H1 (cell line): ENCODE measurements at regions not wholly inside any gene's neighbourhood (a gene's known extent, or its start where the extent isn't known, plus 50 kb on each side); places are given as distances from the start of the nearest gene placed in this dataset.

Experiments used
- CTCF ChIA-PET: fragments of 300-600 bp; sonication (Branson Sonifier 250); formaldehyde crosslinking; loops from one replicate; lab custom pipeline; 2021; ENCODE audit not compliant: partially characterized antibody; lab: Charles Lee
- POLR2A ChIA-PET: fragments of 300-600 bp; sonication (Branson Sonifier 250); formaldehyde crosslinking; loops from one replicate; lab custom pipeline; 2021; ENCODE audit warnings: inconsistent platforms; ENCODE audit not compliant: partially characterized antibody; lab: Charles Lee
- DNase-seq, 2 experiments: peaks; one replicate each; pipeline versions ENCODE4 v3.0.0 to v3.0.0-alpha.2; 2010 to 2022; ENCODE audit warnings: low spot score in 2 of 2, low read depth in 1 of 2, mixed read lengths in 1 of 2
- FAIRE-seq: peaks from 2 replicates; lab custom pipeline; 2011; peaks lifted over from hg19 to GRCh38; lab: Jason Lieb, UNC
- H2AFZ ChIP-seq: 2 replicates; pipeline ENCODE4 v1.8.1; 2012; ENCODE audit warnings: low read length, inconsistent platforms
- H2AK5ac ChIP-seq: 2 replicates; pipeline ENCODE4 v1.6.1; 2013; ENCODE audit warnings: low read depth, low read length
- H2BK120ac ChIP-seq: replicated peaks from 2 replicates; pipeline ENCODE3; 2013; ENCODE audit warnings: low read depth, low read length, inconsistent platforms
- H2BK12ac ChIP-seq: 2 replicates; pipeline ENCODE4 v1.6.1; 2013; ENCODE audit warnings: low read depth, low read length
- H2BK15ac ChIP-seq: 2 replicates; pipeline ENCODE4 v1.6.1; 2013; ENCODE audit warnings: low read length
- H2BK20ac ChIP-seq: 2 replicates; pipeline ENCODE4 v1.6.1; 2013; ENCODE audit warnings: low read length
- H2BK5ac ChIP-seq: 2 replicates; pipeline ENCODE4 v1.6.1; 2013; ENCODE audit warnings: low read depth, low read length
- H3K14ac ChIP-seq: 2 replicates; pipeline ENCODE4 v1.6.1; 2013; ENCODE audit warnings: inconsistent platforms; ENCODE audit not compliant: insufficient read length
- H3K18ac ChIP-seq: 2 replicates; pipeline ENCODE4 v1.6.1; 2013; ENCODE audit warnings: low read length; ENCODE audit errors: extremely low read depth
- H3K23ac ChIP-seq: 2 replicates; pipeline ENCODE4 v1.6.1; 2013; ENCODE audit warnings: inconsistent platforms; ENCODE audit not compliant: insufficient read length
- H3K23me2 ChIP-seq: 2 replicates; pipeline ENCODE4 v1.6.1; 2013; ENCODE audit warnings: low read depth, low read length
- H3K27ac ChIP-seq: 2 replicates; pipeline ENCODE4 v1.6.1; 2011; ENCODE audit warnings: low read depth, low read length, inconsistent platforms
- H3K27me3 ChIP-seq, 4 experiments: replicated peaks in 1 of 4; 1 replicate in 1 of 4; 2 replicates in 3 of 4; pipeline versions ENCODE4 v1.6.1 to v1.8.1; 2011 to 2013; ENCODE audit warnings: low read length in 3 of 4, mild to moderate bottlenecking in 3 of 4, inconsistent platforms in 2 of 4, mixed read lengths in 2 of 4, moderate library complexity in 1 of 4; ENCODE audit not compliant: control insufficient read depth in 3 of 4, insufficient read depth in 3 of 4; ENCODE audit errors: extremely low read depth in 1 of 4
- H3K36me3 ChIP-seq, 4 experiments: 2 replicates each; pipeline versions ENCODE4 v1.6.1 to v1.8.1; 2011 to 2013; ENCODE audit warnings: mild to moderate bottlenecking in 4 of 4, low read length in 3 of 4, moderate library complexity in 2 of 4, control low read depth in 1 of 4, inconsistent platforms in 1 of 4; ENCODE audit not compliant: insufficient read depth in 4 of 4, control insufficient read depth in 2 of 4
- H3K4ac ChIP-seq: replicated peaks from 2 replicates; pipeline ENCODE3; 2013; ENCODE audit warnings: low read length, low read depth, mixed read lengths, inconsistent platforms; ENCODE audit not compliant: insufficient read length
- H3K4me1 ChIP-seq, 4 experiments: replicated peaks in 1 of 4; 1 replicate in 1 of 4; 2 replicates in 3 of 4; pipeline versions ENCODE4 v1.6.1 to v1.8.1; 2011 to 2013; ENCODE audit warnings: low read length in 3 of 4, inconsistent platforms in 2 of 4, mixed read lengths in 1 of 4; ENCODE audit not compliant: insufficient read depth in 4 of 4, control insufficient read depth in 3 of 4
- H3K4me2 ChIP-seq, 2 experiments: 2 replicates each; pipeline versions ENCODE4 v1.6.1 to v1.8.1; 2011 to 2013; ENCODE audit warnings: low read depth in 2 of 2, low read length in 2 of 2, control low read depth in 1 of 2, inconsistent platforms in 1 of 2, mild to moderate bottlenecking in 1 of 2; ENCODE audit not compliant: insufficient read depth in 1 of 2
- H3K4me3 ChIP-seq, 4 experiments: fragments of 200-600, 300-600 bp in 1 of 4; sonication (generic), shearing (Covaris generic), sonication (Bioruptor Twin) in 1 of 4; 2 replicates each; pipeline versions ENCODE4 v1.5.1 to v1.8.1; 2011 to 2016; ENCODE audit warnings: low read length in 4 of 4, low read depth in 3 of 4, control low read depth in 2 of 4, inconsistent platforms in 2 of 4, mild to moderate bottlenecking in 2 of 4, mixed read lengths in 1 of 4, moderate library complexity in 1 of 4; ENCODE audit not compliant: insufficient read depth in 2 of 4; ENCODE audit errors: extremely low read depth in 1 of 4
- H3K56ac ChIP-seq: replicated peaks from 2 replicates; pipeline ENCODE3; 2013; ENCODE audit warnings: low read depth, mild to moderate bottlenecking, mixed read lengths, low read length, inconsistent platforms; ENCODE audit not compliant: insufficient read length
- H3K79me1 ChIP-seq: 2 replicates; pipeline ENCODE4 v1.6.1; 2013; ENCODE audit warnings: low read depth, low read length, control low read depth
- H3K79me2 ChIP-seq, 2 experiments: 2 replicates each; pipeline versions ENCODE4 v1.6.1 to v1.8.1; 2012 to 2013; ENCODE audit warnings: low read length in 2 of 2, mild to moderate bottlenecking in 2 of 2, inconsistent platforms in 1 of 2; ENCODE audit not compliant: insufficient read depth in 2 of 2, control insufficient read depth in 1 of 2
- H3K9ac ChIP-seq, 4 experiments: replicated peaks in 1 of 4; 1 replicate in 1 of 4; 2 replicates in 3 of 4; pipeline versions ENCODE4 v1.6.1 to v1.8.1; 2011 to 2013; ENCODE audit warnings: low read depth in 3 of 4, low read length in 3 of 4, control low read depth in 2 of 4, mild to moderate bottlenecking in 2 of 4, moderate library complexity in 2 of 4, inconsistent platforms in 1 of 4; ENCODE audit errors: extremely low read depth in 1 of 4
- H3K9me3 ChIP-seq, 2 experiments: 2 replicates each; pipeline versions ENCODE4 v1.6.1 to v1.8.1; 2012 to 2013; ENCODE audit warnings: mild to moderate bottlenecking in 2 of 2, moderate library complexity in 2 of 2, control low read depth in 1 of 2, inconsistent platforms in 1 of 2, low read depth in 1 of 2, low read length in 1 of 2, mixed read lengths in 1 of 2; ENCODE audit not compliant: insufficient read depth in 2 of 2
- H4K20me1 ChIP-seq, 2 experiments: replicated peaks in 1 of 2; 2 replicates each; pipeline versions ENCODE3 to v1.8.1; 2011 to 2013; ENCODE audit warnings: inconsistent platforms in 2 of 2, low read length in 2 of 2, mild to moderate bottlenecking in 1 of 2; ENCODE audit not compliant: insufficient read depth in 2 of 2, control insufficient read depth in 1 of 2
- H4K5ac ChIP-seq: 2 replicates; pipeline ENCODE4 v1.6.1; 2013; ENCODE audit warnings: low read length, low read depth, mixed read lengths, inconsistent platforms; ENCODE audit not compliant: insufficient read length
- H4K8ac ChIP-seq: 2 replicates; pipeline ENCODE4 v1.8.0; 2013; ENCODE audit warnings: mild to moderate bottlenecking, moderate library complexity, low read length, inconsistent platforms; ENCODE audit not compliant: insufficient read depth; ENCODE audit errors: extremely low read depth
- H4K91ac ChIP-seq: replicated peaks from 2 replicates; pipeline ENCODE3; 2013; ENCODE audit warnings: low read length, mixed read lengths, inconsistent platforms; ENCODE audit not compliant: insufficient read length
- ATF2 ChIP-seq: IDR thresholded peaks from 2 replicates; pipeline ENCODE4 v1.6.1; 2012; ENCODE audit warnings: low read length, inconsistent platforms
- SIRT6 ChIP-seq: IDR thresholded peaks from one replicate; pipeline ENCODE4 v1.7.1; 2012; ENCODE audit warnings: low read length, inconsistent platforms
- SP1 ChIP-seq: IDR thresholded peaks from 2 replicates; pipeline ENCODE4 v1.6.1; 2011; ENCODE audit warnings: low read depth, low read length
- WGBS, 2 experiments: shearing (Covaris generic) in 1 of 2; methylation state at CpG; one replicate each; pipeline versions ENCODE4 v1.1.6 to v1.1.7; 2013 to 2015; ENCODE audit warnings: low lambda C conversion rate in 2 of 2, mixed read lengths in 2 of 2, inconsistent platforms in 1 of 2, low coverage in 1 of 2, missing lambda C conversion rate in 1 of 2; ENCODE audit not compliant: insufficient replicate concordance in 2 of 2, insufficient coverage in 1 of 2, insufficient read length in 1 of 2; ENCODE audit errors: extremely low coverage in 1 of 2, missing lambda C conversion rate in 1 of 2; 5-methylcytosine and 5-hydroxymethylcytosine counted together

GRCh38 chr2:125867908-125868307 lies 788.0 kb upstream of the GYPC start:
- Histone ChIP-seq H3K4me3 (no peak overlapping the region), H3K4me1 (peaks cover 0 to 3% (median 0%) of the 10 kb centered on the region in 4 experiments; a peak in 1 of 7 replicates), H3K4ac (no peak overlapping the region), H3K23me2 (no peaks in the 10 kb centered on the region; the same call in 1 of the 2 replicates), H3K18ac (no peak overlapping the region), H3K79me2 (no peaks in the 10 kb centered on the region), H3K27ac (no peak overlapping the region), H3K36me3 (no peaks in the 10 kb centered on the region), H3K9me3 (peaks cover 0 to 5% of the 10 kb centered on the region in 2 experiments; a peak in 1 of 4 replicates), H3K9ac (no peak overlapping the region), H4K8ac (no peak overlapping the region), H3K27me3 (no peaks in the 10 kb centered on the region), H2BK12ac (no peak overlapping the region), H3K23ac (no peak overlapping the region), H3K14ac (no peak overlapping the region), H3K79me1 (no peaks in the 10 kb centered on the region), H4K91ac (no peak overlapping the region), H2BK15ac (no peak overlapping the region), H3K4me2 (no peak overlapping the region), H2AFZ (no peak overlapping the region), H3K56ac (no peak overlapping the region), H4K5ac (no peak overlapping the region), H2BK20ac (no peak overlapping the region), H2BK5ac (no peak overlapping the region), H2BK120ac (no peak overlapping the region), H2AK5ac (no peak overlapping the region), H4K20me1 (no peaks in the 10 kb centered on the region)
- no peak for FAIRE-seq
- ChIA-PET POLR2A (no interaction called here), CTCF (no interaction called here)
- 92% methylated on average over 4 of the region's 4 CpGs; no CpG with 5 or more reads in 1 of the 2 experiments for WGBS, 2 experiments
- no peak for DNase-seq
- TF ChIP-seq SP1 (no peak), ATF2 (no peak), SIRT6 (no peak)
